ENCODE measurements at regions not wholly inside any gene's neighbourhood (a gene's known extent, or its start where the extent isn't known, plus 50 kb on each side); places are given as distances from the start of the nearest gene placed in this dataset.

GRCh38 chr9:29976981-29977380 is 2403.7 kb upstream of the C9orf72 start:
- no peak for TF ChIP-seq ZNF274 (IDR thresholded peaks at IDR 0.05; ENCODE audit: low read depth, low read length)
- no peak for TF ChIP-seq SUZ12 (IDR thresholded peaks at IDR 0.05; ENCODE audit: extremely low read depth, insufficient read depth, insufficient read length)
- TF ChIP-seq YY1 (IDR thresholded peaks at IDR 0.05; ENCODE audit: insufficient read depth, insufficient read length), result no peak

All from NT2/D1 (cell line).